Liver (tissue), 8 donors: ENCODE measurements at regions not wholly inside any gene's neighbourhood (a gene's known extent, or its start where the extent isn't known, plus 50 kb on each side); places are given as distances from the start of the nearest gene placed in this dataset.

ENCODE experiments used
- DNase-seq: peaks from one replicate; pipeline ENCODE4 v3.0.0-alpha.2; 2017; ENCODE audit warnings: low spot score
- H3K27ac ChIP-seq, 2 donors: one replicate each; pipeline ENCODE4 v1.7.0; 2013; ENCODE audit warnings: inconsistent platforms in 2 of 2, low read length in 2 of 2, control low read depth in 1 of 2, low read depth in 1 of 2, mild to moderate bottlenecking in 1 of 2
- H3K27me3 ChIP-seq, 4 donors: one replicate each; pipeline versions ENCODE4 v1.6.1 to v1.7.0; 2013; ENCODE audit warnings: low read length in 3 of 4, inconsistent platforms in 1 of 4, mild to moderate bottlenecking in 1 of 4, moderate library complexity in 1 of 4; ENCODE audit not compliant: control insufficient read depth in 4 of 4, insufficient read depth in 4 of 4
- H3K36me3 ChIP-seq, 4 donors: one replicate each; pipeline versions ENCODE4 v1.6.1 to v1.7.0; 2013; ENCODE audit warnings: low read length in 3 of 4, mild to moderate bottlenecking in 3 of 4, low read depth in 1 of 4, moderate library complexity in 1 of 4; ENCODE audit not compliant: control insufficient read depth in 4 of 4, insufficient read depth in 3 of 4
- H3K4me1 ChIP-seq, 4 donors: one replicate each; pipeline versions ENCODE4 v1.6.1 to v1.7.0; 2013; ENCODE audit warnings: low read length in 3 of 4, mild to moderate bottlenecking in 3 of 4, moderate library complexity in 1 of 4; ENCODE audit not compliant: control insufficient read depth in 4 of 4, insufficient read depth in 4 of 4
- H3K4me3 ChIP-seq, 3 donors: one replicate each; pipeline versions ENCODE4 v1.6.1 to v1.7.0; 2013; ENCODE audit warnings: low read length in 3 of 3, control low read depth in 1 of 3, low read depth in 1 of 3, mild to moderate bottlenecking in 1 of 3
- H3K9ac ChIP-seq, 2 donors: one replicate each; pipeline ENCODE4 v1.7.0; 2013; ENCODE audit warnings: low read length in 2 of 2, mild to moderate bottlenecking in 2 of 2, moderate library complexity in 2 of 2, control low read depth in 1 of 2, low read depth in 1 of 2
- H3K9me3 ChIP-seq, 4 donors: one replicate each; pipeline versions ENCODE4 v1.6.1 to v1.7.0; 2013; ENCODE audit warnings: low read length in 3 of 4; ENCODE audit not compliant: control insufficient read depth in 4 of 4
- ATF3 ChIP-seq: IDR thresholded peaks from 2 replicates; pipeline ENCODE4 v1.6.1; 2016; ENCODE audit warnings: antibody characterized with exemption
- CTCF ChIP-seq: fragments of 150-350 bp; IDR thresholded peaks from 2 replicates; pipeline ENCODE4 v1.5.1; 2017; ENCODE audit warnings: improper control_type of control experiment, low read depth, low read length; ENCODE audit not compliant: missing input control
- EGR1 ChIP-seq, 2 donors: IDR thresholded peaks; 2 replicates each; pipeline ENCODE4 v1.6.1; 2016 to 2018; ENCODE audit warnings: antibody characterized with exemption in 2 of 2, low read depth in 2 of 2
- FOXA2 ChIP-seq: IDR thresholded peaks from 2 replicates; pipeline ENCODE4 v1.6.1; 2016; ENCODE audit warnings: antibody characterized with exemption
- GABPA ChIP-seq, 2 donors: IDR thresholded peaks in 1 of 2; conservative IDR thresholded peaks in 1 of 2; 2 replicates each; pipeline ENCODE4 v1.6.1; 2016; ENCODE audit warnings: antibody characterized with exemption in 2 of 2, mild to moderate bottlenecking in 1 of 2, moderate library complexity in 1 of 2
- HNF4G ChIP-seq: IDR thresholded peaks from 2 replicates; pipeline ENCODE4 v1.6.1; 2016; ENCODE audit warnings: antibody characterized with exemption
- JUND ChIP-seq, 2 donors: IDR thresholded peaks; 2 replicates each; pipeline ENCODE4 v1.6.1; 2016; ENCODE audit warnings: antibody characterized with exemption in 2 of 2
- MAX ChIP-seq: IDR thresholded peaks from 2 replicates; pipeline ENCODE4 v1.6.1; 2016; ENCODE audit warnings: antibody characterized with exemption
- NR2F2 ChIP-seq: IDR thresholded peaks from 2 replicates; pipeline ENCODE4 v1.6.1; 2016; ENCODE audit warnings: antibody characterized with exemption
- RAD21 ChIP-seq, 2 donors: IDR thresholded peaks; 2 replicates each; pipeline ENCODE4 v1.6.1; 2016; ENCODE audit warnings: antibody characterized with exemption in 2 of 2, mild to moderate bottlenecking in 2 of 2
- REST ChIP-seq: IDR thresholded peaks from 2 replicates; pipeline ENCODE4 v1.6.1; 2016; ENCODE audit warnings: antibody characterized with exemption, mild to moderate bottlenecking
- RXRA ChIP-seq, 2 donors: IDR thresholded peaks; 2 replicates each; pipeline ENCODE4 v1.6.1; 2017 to 2018; ENCODE audit warnings: antibody characterized with exemption in 2 of 2, mild to moderate bottlenecking in 1 of 2
- SP1 ChIP-seq: IDR thresholded peaks from 2 replicates; pipeline ENCODE4 v1.6.1; 2018; ENCODE audit warnings: antibody characterized with exemption, mild to moderate bottlenecking
- TAF1 ChIP-seq: conservative IDR thresholded peaks from 2 replicates; pipeline ENCODE4 v1.6.1; 2016; ENCODE audit warnings: antibody characterized with exemption, mild to moderate bottlenecking
- YY1 ChIP-seq: IDR thresholded peaks from 2 replicates; pipeline ENCODE4 v1.6.1; 2016; ENCODE audit warnings: antibody characterized with exemption, mild to moderate bottlenecking
- ZBTB33 ChIP-seq: IDR thresholded peaks from 2 replicates; pipeline ENCODE4 v1.6.1; 2016; ENCODE audit warnings: antibody characterized with exemption
- WGBS: extraction: QIAGEN DNeasy Blood & Tissue Kit; methylation state at CpG from one replicate; pipeline ENCODE4 v1.1.7; 2013; 5-methylcytosine and 5-hydroxymethylcytosine counted together
- donor health status: healthy.
- donor health status: healthy.
- donor health status: healthy.
- donor health status: healthy.
- donor health status: healthy.

- H3K36me3 ChIP-seq = no peaks in the 10 kb centered on the region
- H3K9me3 ChIP-seq = no peaks in the 10 kb centered on the region
- WGBS = 81% methylated on average over 4 of the region's 4 CpGs
- no peak for DNase-seq
- H3K27ac ChIP-seq = no peak overlapping the region
- no peaks in the 10 kb centered on the region for H3K4me1 ChIP-seq
- H3K9ac ChIP-seq = no peak overlapping the region
- no peaks in the 10 kb centered on the region for H3K27me3 ChIP-seq
- no peak for TF ChIP-seq CTCF
- TF ChIP-seq HNF4G = no peak
- TF ChIP-seq EGR1 (IDR thresholded peaks at IDR 0.05; ENCODE audit: low read depth in 2 of 2) = no peak
- no peak for TF ChIP-seq RAD21 (IDR thresholded peaks at IDR 0.05)
- no peak for TF ChIP-seq ZBTB33
- TF ChIP-seq SP1 = no peak
- TF ChIP-seq GABPA (IDR thresholded peaks at IDR 0.05 in 1 of 2, conservative IDR thresholded peaks at IDR 0.05 in 1 of 2) = no peak
- TF ChIP-seq YY1 = no peak
- TF ChIP-seq REST = no peak
- no peak for TF ChIP-seq TAF1
- no peak for TF ChIP-seq JUND (IDR thresholded peaks at IDR 0.05)
- no peak for TF ChIP-seq FOXA2
- TF ChIP-seq MAX = no peak
- TF ChIP-seq NR2F2 = no peak
- no peak overlapping the region for H3K4me3 ChIP-seq
Measured at GRCh38 chr11:95519912-95520311, 269.7 kb downstream of the FAM76B start.

- Histone ChIP-seq H3K4me1 (peaks cover 0 to 9% (median 3%) of the 10 kb centered on the region in 4 donors), H3K9me3 (no peaks in the 10 kb centered on the region), H3K36me3 (no peaks in the 10 kb centered on the region), H3K9ac (no peak overlapping the region), H3K27me3 (no peaks in the 10 kb centered on the region), H3K4me3 (no peak overlapping the region), H3K27ac (no peak overlapping the region)
- 81% methylated on average over 1 of the region's 1 CpG for WGBS
- no peak for DNase-seq
- TF ChIP-seq SP1 (no peak), EGR1 (IDR thresholded peaks at IDR 0.05; ENCODE audit: low read depth in 2 of 2) (no peak), REST (no peak), NR2F2 (no peak), MAX (no peak), ATF3 (no peak), RXRA (IDR thresholded peaks at IDR 0.05) (no peak), GABPA (IDR thresholded peaks at IDR 0.05 in 1 of 2, conservative IDR thresholded peaks at IDR 0.05 in 1 of 2) (no peak), ZBTB33 (no peak), RAD21 (IDR thresholded peaks at IDR 0.05) (no peak), YY1 (no peak)
Measured at GRCh38 chr11:95517453-95517852, 272.1 kb downstream of the FAM76B start.
